HPDE6-E6E7 (cell line): ENCODE measurements at regions not wholly inside any gene's neighbourhood (a gene's known extent, or its start where the extent isn't known, plus 50 kb on each side); places are given as distances from the start of the nearest gene placed in this dataset.
"Not testable (repeated sequence)": the region's sequence is repeated elsewhere in the genome, so short reads cannot be mapped to it uniquely, and the experiment has no call there.

Experiments
- DNase-seq: peaks from one replicate; pipeline ENCODE4 v3.0.0; 2011; ENCODE audit warnings: missing footprints; ENCODE audit errors: extremely low spot score

DNA sequence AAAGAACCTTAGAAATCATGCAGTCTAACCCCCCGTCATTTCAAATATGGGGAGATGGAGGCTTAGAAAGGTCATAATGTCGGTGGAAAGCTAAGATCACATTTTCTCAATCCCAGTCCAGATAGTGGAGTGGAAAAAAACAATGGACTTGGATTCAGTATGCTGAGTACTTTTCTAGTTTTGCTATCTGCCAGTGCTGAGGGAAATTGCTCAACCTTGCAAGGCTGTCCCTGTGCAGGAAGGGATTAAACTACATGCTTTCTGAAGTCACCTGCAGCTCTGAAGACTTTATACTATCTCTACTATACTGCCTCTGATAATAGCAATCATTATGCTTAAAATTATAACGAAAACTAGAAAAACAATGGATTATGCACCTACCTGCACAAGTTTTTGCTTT is 272.8 kb downstream of the LRIG3 start:
- DNase-seq: no peak

DNA sequence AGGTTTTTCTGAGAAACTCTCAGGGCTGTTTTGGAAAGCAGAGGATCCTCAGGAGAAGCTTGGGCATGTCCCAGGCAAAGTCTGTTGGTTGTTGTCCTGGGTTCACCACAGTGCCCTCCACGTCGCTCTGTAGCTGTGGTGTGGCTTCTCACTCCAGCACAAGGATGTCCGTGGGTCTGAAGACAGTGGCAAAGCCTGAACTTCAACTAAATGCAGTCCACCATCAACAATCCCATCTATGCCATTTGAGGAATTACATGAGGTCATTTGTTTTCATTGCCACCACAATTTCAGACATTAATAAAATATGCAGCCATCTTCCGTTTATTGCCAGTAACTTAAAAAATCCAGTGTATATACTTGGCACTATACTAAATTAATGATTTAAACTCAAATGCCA is 272.1 kb downstream of the LRIG3 start:
- DNase-seq: no peak

DNA sequence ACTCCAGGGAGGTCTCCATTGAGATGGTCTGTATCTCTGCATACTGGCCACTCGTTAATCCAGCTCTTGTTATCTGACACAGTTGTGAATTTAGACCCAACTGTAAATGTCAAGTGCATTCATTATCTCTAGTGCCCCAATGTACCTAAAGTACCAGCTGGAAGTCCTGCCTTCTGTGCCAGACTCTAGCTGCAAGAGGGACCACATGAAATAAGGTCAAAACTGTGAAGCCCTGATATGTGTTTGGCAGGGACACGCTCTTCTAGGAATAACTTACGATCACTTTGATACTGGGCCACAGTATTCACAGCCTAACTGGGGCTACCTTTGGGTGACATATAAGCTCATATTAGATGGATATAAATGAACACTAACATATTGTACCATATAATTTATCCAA is 268.5 kb downstream of the LRIG3 start:
- no peak for DNase-seq

- DNase-seq: no peak
Observed at GRCh38 chr12:58654021-58654420, 266.3 kb downstream of the LRIG3 start.

DNA sequence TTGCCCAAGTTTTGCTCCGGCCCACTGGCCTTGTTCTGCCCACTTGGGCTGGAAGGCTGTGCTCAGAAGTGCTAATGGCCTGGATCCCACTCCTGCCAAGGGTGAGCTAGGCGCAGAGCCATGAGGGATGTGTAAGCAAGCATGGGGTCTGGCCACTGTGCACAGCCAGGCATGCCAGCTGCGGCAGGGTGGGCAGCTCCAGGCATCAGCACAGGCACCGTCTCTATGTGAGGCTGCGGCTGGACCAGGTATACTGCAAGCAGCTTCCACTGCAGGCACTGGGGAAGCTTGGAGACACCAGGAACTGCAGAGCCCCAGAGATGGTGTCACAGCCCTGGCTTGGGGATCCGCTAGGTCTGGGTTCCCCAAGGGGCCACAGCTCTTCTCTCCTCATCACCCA is 264.9 kb downstream of the LRIG3 start:
- DNase-seq: no peak

DNA sequence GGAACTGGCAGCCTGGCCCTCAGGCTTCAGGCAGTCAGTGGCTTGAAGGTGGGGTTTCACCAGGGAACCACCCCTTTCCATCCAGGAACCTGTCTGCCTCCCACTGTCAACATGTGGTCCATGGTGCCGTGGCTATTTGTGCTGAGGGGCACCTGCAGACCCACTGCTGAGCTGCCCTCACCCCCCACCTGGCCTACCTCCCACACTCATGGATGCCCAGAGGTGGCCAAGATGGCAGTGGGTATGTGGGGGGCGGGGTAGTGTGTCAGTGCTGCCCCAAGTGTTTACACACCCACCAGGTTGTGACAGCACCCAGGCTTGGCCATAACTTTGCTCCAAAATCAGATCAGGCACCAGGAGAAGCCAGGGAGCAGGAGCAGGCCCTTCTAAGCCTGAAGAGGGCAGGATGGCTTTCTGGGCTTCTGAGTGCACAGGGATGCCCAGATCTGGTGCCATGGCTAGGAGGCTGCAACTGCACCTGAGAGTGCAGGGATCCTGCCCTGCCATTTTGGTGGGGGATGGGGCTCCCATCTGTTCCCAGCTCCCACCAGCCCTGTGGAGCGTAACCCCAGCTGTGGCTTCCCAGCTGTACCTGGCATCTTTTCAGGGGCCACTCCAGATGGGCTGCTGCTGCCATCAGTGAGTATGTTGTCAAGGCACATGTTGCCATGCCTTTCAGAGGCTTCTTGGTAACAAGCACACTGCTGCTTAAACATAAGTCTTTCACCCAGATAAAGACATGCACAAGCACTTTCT is 263.9 kb downstream of the LRIG3 start:
- no peak for DNase-seq

DNA sequence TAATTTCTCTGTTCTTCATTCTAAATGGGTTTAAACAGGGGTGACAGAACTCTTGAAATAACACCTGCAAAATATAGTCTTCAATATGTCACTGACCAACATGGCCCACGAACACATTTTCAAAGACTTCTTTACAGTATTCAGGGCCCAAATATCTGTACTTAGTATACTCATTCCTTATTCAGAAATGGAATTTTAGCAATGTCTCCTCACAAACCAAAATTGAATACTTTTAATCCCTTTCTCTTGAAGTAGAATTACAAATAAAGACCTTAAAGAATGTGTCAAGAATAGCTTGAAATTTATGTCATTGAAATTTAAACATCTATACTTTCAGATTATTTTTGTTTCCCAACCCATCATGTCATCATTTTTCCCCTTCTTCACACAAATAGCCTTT is 263.1 kb downstream of the LRIG3 start:
- no peak for DNase-seq

- DNase-seq: no peak
Observed at GRCh38 chr12:58665375-58665774, 254.9 kb downstream of the LRIG3 start.

DNA sequence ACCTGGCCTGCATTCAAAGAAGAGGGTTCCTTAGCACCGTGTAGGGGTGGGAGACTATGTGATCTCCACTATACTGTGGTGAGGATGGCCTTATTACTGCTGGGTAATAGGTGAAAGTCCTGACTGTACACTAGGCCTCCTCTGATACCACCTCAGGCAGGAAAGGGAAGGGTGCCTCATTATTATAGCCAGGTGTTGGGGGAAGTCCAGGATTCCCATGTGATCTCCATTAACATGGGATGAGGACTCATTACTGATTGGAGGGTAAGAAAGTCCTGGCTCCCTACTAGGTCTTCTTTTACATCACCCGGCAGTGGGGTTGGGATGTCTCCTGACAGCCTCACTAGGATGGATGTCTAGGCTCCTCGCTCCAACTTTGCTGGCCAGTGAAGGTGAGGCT is 252.1 kb downstream of the LRIG3 start:
- no peak for DNase-seq

- no peak for DNase-seq
Observed at GRCh38 chr12:58668871-58669270, 251.4 kb downstream of the LRIG3 start.

DNA sequence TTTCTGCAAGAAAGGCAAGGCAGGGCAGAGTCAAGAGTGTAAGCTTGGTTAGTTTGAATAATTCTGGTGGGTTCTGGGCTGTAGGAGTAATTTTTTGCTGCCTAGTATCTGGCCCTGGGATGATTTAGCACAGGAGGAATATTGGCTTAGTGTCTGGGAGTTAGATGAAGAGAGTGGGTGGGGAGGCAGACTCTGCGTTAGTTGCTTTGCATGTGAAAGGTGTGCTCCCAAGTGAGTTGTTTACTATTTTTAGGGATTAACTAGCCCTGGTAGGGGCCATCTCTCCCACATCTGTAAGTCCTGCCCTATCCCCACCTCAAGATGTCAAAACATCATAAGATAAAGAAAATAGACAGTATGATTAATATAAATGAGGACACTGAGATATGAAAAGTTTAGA is 249.7 kb downstream of the LRIG3 start:
- DNase-seq: no peak

GRCh38 chr12:58671196-58671595 is 249.1 kb downstream of the LRIG3 start:
- DNase-seq: no peak

DNA sequence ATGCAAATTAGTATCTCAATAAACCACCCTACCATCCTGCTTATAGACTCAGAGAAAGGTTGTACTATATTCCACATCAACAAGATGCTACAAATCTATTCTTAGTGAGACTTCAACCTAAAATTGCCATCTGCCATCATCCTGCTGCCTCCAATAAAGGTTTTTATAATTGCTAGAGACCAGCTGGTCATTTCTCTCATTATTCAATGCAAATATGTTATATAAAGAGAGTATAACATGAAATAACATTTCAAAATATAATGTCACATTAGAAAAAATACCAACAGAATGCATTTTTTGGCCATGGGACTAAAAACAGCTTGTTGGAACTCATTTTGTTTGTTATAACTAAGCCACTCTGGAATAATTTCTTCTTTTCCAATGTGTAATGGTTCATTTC is 247.3 kb downstream of the LRIG3 start:
- DNase-seq: no peak

DNA sequence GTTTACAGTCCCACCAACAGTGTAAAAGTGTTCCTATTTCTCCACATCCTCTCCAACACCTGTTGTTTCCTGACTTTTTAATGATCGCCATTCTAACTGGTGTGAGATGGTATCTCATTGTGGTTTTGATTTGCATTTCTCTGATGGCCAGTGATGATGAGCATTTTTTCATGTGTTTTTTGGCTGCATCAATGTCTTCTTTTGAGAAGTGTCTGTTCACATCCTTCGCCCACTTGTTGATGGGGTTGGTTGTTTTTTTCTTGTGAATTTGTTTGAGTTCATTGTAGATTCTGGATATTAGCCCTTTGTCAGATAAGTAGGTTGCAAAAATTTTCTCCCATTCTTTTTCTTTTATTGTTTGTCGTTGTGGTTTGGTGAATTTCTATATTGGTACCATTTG is 242.5 kb downstream of the LRIG3 start:
- not testable (repeated sequence) for DNase-seq

DNA sequence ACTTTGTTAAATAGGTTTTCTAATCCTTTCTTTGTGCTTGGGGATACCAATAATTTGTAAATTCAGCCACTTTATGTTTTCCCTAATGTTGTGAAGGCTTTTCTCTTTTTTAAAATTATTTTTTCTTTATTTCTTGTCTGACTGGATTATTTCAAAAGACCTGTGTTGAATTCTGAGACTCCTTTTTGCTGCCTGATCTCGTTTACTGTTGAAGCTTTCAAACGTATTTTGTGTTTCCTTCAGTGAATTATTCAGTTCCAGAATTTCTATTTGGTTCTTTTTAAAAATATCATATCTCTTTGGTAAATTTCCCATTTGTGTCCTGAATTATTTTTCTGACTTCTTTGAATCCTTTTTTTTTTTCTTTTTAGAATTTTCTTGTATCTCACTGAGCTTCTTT is 241.6 kb downstream of the LRIG3 start:
- no peak for DNase-seq

DNA sequence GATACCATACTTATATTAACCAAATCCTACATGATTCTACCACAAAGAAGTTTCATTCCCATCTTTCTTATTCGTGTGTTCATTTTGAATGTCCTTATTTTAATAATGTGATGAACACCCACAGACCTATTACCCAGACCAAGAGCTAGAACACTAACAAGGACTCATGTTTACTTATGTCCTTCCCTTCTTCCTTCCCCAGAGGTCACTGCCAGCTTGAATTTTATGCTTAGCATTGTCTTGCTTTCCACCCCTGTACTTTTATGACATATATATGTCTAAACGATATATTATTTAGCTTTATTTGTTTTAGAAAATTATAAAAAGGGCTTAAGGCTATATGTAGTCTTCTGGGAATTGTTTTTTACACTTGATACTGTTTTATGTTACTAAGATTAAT is 238.6 kb downstream of the LRIG3 start:
- DNase-seq: no peak

GRCh38 chr12:58695263-58695662 is 225.0 kb downstream of the LRIG3 start:
- DNase-seq: no peak

- no peak for DNase-seq
Observed at GRCh38 chr12:58701536-58701935, 218.8 kb downstream of the LRIG3 start.

DNA sequence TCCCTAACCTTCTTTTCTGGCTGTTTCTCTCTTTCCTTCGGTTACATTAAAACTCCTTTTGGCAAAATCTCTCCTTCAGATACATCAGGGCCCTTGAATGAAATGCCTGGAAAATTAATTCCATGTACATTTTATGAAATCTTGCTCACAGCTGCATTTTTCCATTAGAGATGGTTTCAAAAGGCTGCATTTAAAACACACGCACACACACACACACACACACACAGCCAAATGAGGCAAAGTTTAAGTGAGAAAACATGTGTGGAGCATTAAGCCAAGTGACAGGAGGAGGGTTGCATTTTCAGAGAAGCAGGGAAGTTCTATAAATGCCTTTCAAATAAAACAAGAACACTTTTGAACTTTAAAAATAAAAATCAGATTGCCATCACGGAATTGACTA is 216.4 kb downstream of the LRIG3 start:
- no peak for DNase-seq

DNA sequence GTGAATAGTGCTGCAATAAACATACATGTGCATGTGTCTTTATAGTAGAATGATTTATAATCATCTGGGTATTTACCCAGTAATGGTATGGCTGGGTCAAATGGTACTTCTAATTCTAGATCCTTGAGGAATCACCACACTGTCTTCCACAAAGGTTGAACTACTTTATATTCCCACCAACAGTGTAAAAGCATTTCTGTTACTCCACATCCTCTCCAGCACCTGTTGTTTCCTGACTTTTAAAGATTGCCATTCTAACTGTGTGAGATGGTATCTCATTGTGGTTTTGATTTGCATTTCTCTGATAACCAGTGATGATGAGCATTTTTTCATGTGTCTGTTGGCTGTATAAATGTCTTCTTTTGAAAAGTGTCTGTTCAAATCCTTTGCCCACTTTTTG is 215.5 kb downstream of the LRIG3 start:
- not testable (repeated sequence) for DNase-seq

DNA sequence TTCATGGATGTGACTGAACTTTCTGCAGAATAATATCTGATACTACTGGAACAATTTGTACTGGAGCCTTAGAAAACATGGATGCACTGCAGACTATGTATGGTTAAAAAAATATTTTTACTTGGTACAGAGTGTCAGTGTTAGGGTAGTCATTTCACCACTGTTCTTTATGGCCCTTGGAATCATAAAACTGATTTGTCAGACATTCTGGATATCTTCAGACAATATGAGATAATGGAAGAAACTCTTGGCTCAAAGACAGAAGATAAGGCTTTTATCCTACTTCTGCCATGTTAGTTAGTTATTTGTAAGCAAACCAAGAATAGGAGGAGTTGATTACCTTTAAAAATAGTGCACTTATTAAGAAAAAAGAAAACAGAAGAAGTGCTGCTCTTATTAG is 209.4 kb downstream of the LRIG3 start:
- DNase-seq: no peak

GRCh38 chr12:58711974-58712373 is 208.3 kb downstream of the LRIG3 start:
- DNase-seq: no peak

GRCh38 chr12:58712976-58713375 is 207.3 kb downstream of the LRIG3 start:
- DNase-seq: no peak

- no peak for DNase-seq
Observed at GRCh38 chr12:58719161-58719560, 201.1 kb downstream of the LRIG3 start.
